ENCODE measurements at regions not wholly inside any gene's neighbourhood (a gene's known extent, or its start where the extent isn't known, plus 50 kb on each side); places are given as distances from the start of the nearest gene placed in this dataset.

DNA sequence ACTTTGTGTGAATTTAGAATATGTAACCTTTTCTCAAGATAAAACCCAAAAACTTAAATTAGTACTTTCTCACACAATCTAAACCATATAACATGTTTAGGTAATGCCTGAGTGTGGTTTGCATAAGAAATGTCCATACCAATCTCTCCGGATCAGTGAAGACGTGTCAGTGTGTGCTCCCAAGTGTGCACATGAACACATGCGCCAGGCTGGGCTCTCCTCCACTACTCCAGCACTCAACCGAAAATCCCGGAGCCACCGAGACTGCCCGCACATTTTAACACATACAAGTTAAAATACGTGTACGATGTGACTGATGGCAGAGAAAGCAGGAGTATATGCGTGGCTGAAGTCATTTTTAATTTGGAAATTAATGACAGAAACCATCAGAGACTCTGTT lies 658.4 kb downstream of the EFNA5 start:
- Mint-ChIP-seq H3K27ac (no peak overlapping the region), H3K27me3 (ENCODE audit: low read depth) (no peaks in the 10 kb centered on the region; the same call in 1 of the 2 replicates), H3K4me3 (no peak overlapping the region), H3K36me3 (ENCODE audit: insufficient read depth in 1 of 3, low read depth in 3 of 3) (no peaks in the 10 kb centered on the region), H3K9me3 (no peaks in the 10 kb centered on the region), H3K4me1 (peaks cover 8 to 15% of the 10 kb centered on the region in 2 experiments)
- no CpG with 5 or more reads among the region's 10 CpGs for WGBS (ENCODE audit: extremely low coverage, insufficient read length, low lambda C conversion rate)
- Histone ChIP-seq H3K79me1 (ENCODE audit: insufficient read depth, low read depth, low read length, poor library complexity, severe bottlenecking) (no peaks in the 10 kb centered on the region), H4K5ac (ENCODE audit: insufficient read length, low read depth, low read length) (no peak overlapping the region), H3T11ph (ENCODE audit: low read length) (no peak overlapping the region), H3K27me3 (ENCODE audit: insufficient read depth, low read length) (no peaks in the 10 kb centered on the region), H4K8ac (replicated peaks; ENCODE audit: insufficient read length, low read depth, low read length) (no peak overlapping the region), H2AFZ (ENCODE audit: low read length) (no peak overlapping the region), H3K9me3 (ENCODE audit: control insufficient read depth, low read depth, low read length) (no peaks in the 10 kb centered on the region), H2BK5ac (ENCODE audit: insufficient read length, low read length) (no peak overlapping the region), H3K79me2 (ENCODE audit: insufficient read depth, low read length) (no peaks in the 10 kb centered on the region), H3K9ac (ENCODE audit: extremely low read depth, insufficient read length, low read length) (no peak overlapping the region), H2AK5ac (ENCODE audit: insufficient read length, low read length) (no peak overlapping the region), H3K14ac (ENCODE audit: insufficient read depth, low read length) (no peak overlapping the region), H3K4ac (ENCODE audit: low read depth, low read length) (no peak overlapping the region), H3K4me1 (ENCODE audit: insufficient read depth, low read length) (0 out of 2 replicates have a peak, but pooled peaks cover 4% of the 10 kb centered on the region), H3K56ac (ENCODE audit: insufficient read length, low read depth, low read length) (no peak overlapping the region), H4K91ac (ENCODE audit: insufficient read length, low read depth, low read length) (no peak overlapping the region), H3K27ac (ENCODE audit: insufficient read length, low read depth, low read length) (no peak overlapping the region), H3K23me2 (ENCODE audit: insufficient read length, low read depth, low read length, poor library complexity, severe bottlenecking) (no peaks in the 10 kb centered on the region), H2BK12ac (ENCODE audit: insufficient read length, low read depth, low read length) (no peak overlapping the region), H3K4me2 (ENCODE audit: insufficient read depth, insufficient read length, low read length) (no peak overlapping the region), H3K23ac (ENCODE audit: insufficient read length, low read depth, low read length) (no peak overlapping the region), H2BK120ac (ENCODE audit: low read depth, low read length, poor library complexity, severe bottlenecking) (no peak overlapping the region), H2BK15ac (ENCODE audit: low read depth, low read length) (no peak overlapping the region), H2BK20ac (ENCODE audit: low read depth, low read length, poor library complexity, severe bottlenecking) (no peak overlapping the region), H3K18ac (ENCODE audit: insufficient read length, low read depth, low read length) (no peak overlapping the region), H4K20me1 (ENCODE audit: control insufficient read depth, insufficient read depth, insufficient read length) (no peaks in the 10 kb centered on the region)
- no peak for DNase-seq
- TF ChIP-seq, protein P1, sequence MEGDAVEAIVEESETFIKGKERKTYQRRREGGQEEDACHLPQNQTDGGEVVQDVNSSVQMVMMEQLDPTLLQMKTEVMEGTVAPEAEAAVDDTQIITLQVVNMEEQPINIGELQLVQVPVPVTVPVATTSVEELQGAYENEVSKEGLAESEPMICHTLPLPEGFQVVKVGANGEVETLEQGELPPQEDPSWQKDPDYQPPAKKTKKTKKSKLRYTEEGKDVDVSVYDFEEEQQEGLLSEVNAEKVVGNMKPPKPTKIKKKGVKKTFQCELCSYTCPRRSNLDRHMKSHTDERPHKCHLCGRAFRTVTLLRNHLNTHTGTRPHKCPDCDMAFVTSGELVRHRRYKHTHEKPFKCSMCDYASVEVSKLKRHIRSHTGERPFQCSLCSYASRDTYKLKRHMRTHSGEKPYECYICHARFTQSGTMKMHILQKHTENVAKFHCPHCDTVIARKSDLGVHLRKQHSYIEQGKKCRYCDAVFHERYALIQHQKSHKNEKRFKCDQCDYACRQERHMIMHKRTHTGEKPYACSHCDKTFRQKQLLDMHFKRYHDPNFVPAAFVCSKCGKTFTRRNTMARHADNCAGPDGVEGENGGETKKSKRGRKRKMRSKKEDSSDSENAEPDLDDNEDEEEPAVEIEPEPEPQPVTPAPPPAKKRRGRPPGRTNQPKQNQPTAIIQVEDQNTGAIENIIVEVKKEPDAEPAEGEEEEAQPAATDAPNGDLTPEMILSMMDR (conservative IDR thresholded peaks at IDR 0.05) = no peak
